ENCODE measurements at regions not wholly inside any gene's neighbourhood (a gene's known extent, or its start where the extent isn't known, plus 50 kb on each side); places are given as distances from the start of the nearest gene placed in this dataset.

DNA sequence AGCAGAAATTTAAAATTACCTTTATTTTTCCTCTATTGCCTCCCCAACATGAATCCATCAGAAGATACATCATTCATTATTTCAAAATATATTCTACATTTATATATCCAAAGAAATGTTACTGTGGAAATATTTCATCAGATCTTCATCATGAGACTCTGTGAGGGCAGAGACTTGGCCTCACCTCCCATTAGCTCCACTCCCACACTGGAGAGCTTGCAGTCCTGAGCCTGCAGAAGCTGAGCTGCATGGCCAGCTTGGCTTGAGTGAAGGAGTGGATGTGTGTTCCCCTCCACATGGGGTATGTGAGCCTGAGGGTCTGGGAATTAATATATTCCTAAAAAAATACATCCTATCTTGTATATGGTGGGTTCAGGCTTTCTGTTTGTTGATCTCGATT is 961.9 kb downstream of the TMEM121 start:
- TF ChIP-seq POLR2A (IDR thresholded peaks at IDR 0.05; ENCODE audit: low read depth, low read length) (no peak), POLR2AphosphoS5 (IDR thresholded peaks at IDR 0.05; ENCODE audit: low read depth, low read length) (no peak)
